Loucy (cell line): ENCODE measurements at regions not wholly inside any gene's neighbourhood (a gene's known extent, or its start where the extent isn't known, plus 50 kb on each side); places are given as distances from the start of the nearest gene placed in this dataset.

Experiments
- EZH2phosphoT487 ChIP-seq: fragments of 200-600 bp; IDR thresholded peaks from 2 replicates; pipeline ENCODE4 v1.6.1; 2018; ENCODE audit warnings: antibody characterized with exemption, mild to moderate bottlenecking, moderate library complexity, borderline replicate concordance
- TF ChIP-seq, protein P1 (sequence below): fragments of 200-600 bp; sonication (generic); conservative IDR thresholded peaks from 2 replicates; pipeline ENCODE4 v1.5.1; 2014; ENCODE audit warnings: mild to moderate bottlenecking, antibody characterized with exemption, low read length

- TF ChIP-seq, protein P1, sequence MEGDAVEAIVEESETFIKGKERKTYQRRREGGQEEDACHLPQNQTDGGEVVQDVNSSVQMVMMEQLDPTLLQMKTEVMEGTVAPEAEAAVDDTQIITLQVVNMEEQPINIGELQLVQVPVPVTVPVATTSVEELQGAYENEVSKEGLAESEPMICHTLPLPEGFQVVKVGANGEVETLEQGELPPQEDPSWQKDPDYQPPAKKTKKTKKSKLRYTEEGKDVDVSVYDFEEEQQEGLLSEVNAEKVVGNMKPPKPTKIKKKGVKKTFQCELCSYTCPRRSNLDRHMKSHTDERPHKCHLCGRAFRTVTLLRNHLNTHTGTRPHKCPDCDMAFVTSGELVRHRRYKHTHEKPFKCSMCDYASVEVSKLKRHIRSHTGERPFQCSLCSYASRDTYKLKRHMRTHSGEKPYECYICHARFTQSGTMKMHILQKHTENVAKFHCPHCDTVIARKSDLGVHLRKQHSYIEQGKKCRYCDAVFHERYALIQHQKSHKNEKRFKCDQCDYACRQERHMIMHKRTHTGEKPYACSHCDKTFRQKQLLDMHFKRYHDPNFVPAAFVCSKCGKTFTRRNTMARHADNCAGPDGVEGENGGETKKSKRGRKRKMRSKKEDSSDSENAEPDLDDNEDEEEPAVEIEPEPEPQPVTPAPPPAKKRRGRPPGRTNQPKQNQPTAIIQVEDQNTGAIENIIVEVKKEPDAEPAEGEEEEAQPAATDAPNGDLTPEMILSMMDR, result no peak
- TF ChIP-seq EZH2phosphoT487, result no peak
Measured at GRCh38 chr12:113660936-113661335, 189.3 kb upstream of the LHX5 start.
